ENCODE measurements at regions not wholly inside any gene's neighbourhood (a gene's known extent, or its start where the extent isn't known, plus 50 kb on each side); places are given as distances from the start of the nearest gene placed in this dataset.

- Histone ChIP-seq H3K4me3 (no peak overlapping the region), H3K4me1 (peaks cover 0 to 17% (median 7%) of the 10 kb centered on the region in 9 donors), H3K27me3 (peaks cover 0 to 5% (median 0%) of the 10 kb centered on the region in 7 donors), H3K36me3 (no peaks in the 10 kb centered on the region), H3K9me3 (peaks cover 0 to 11% (median 0%) of the 10 kb centered on the region in 11 donors), H3K27ac (no peak overlapping the region)
- DNase-seq (no peak), ATAC-seq (peak; percentile 29 to 88 (median 66))
- intact Hi-C loops (cut with DNase I) = no loop called here
- no peak for TF ChIP-seq CTCF (IDR thresholded peaks at IDR 0.05)
- WGBS, 2 donors = 17 to 29% methylated on average over 7 of the region's 7 CpGs
Measured at GRCh38 chr1:30129001-30129408, 594.4 kb downstream of the MATN1 start.

GRCh38 chr1:30126848-30127247 is 596.5 kb downstream of the MATN1 start:
- H3K27ac ChIP-seq = no peak overlapping the region
- ATAC-seq = no peak

GRCh38 chr1:30125821-30126170 is 597.6 kb downstream of the MATN1 start:
- H3K36me3 ChIP-seq = no peaks in the 10 kb centered on the region
- WGBS, 2 donors = 70 to 79% methylated on average over 3 of the region's 3 CpGs
- peaks cover 0 to 22% (median 7%) of the 10 kb centered on the region in 9 donors for H3K4me1 ChIP-seq
- no peak for ATAC-seq
- no peak for TF ChIP-seq CTCF (IDR thresholded peaks at IDR 0.05)
- DNase-seq = no peak
- H3K27me3 ChIP-seq = no peaks in the 10 kb centered on the region
- H3K27ac ChIP-seq = no peak overlapping the region
- H3K9me3 ChIP-seq = peaks cover 0 to 11% (median 0%) of the 10 kb centered on the region in 11 donors
- intact Hi-C loops (cut with DNase I) = loop anchor here in 1 of 10 donors (2.0 kb wide), 1 partner anchor 33 kb away; no protein-coding TSS in a partner anchor
- H3K4me3 ChIP-seq = no peak overlapping the region

More at GRCh38 chr1:30126848-30127247, 596.5 kb downstream of the MATN1 start:
- peaks cover 0 to 11% (median 0%) of the 10 kb centered on the region in 11 donors for H3K9me3 ChIP-seq
- intact Hi-C loops (cut with DNase I) = no loop called here
- 78 to 82% methylated on average over 2 of the region's 2 CpGs for WGBS, 2 donors
- no peak for TF ChIP-seq CTCF (IDR thresholded peaks at IDR 0.05)
- no peak overlapping the region for H3K4me3 ChIP-seq
- peaks cover 0 to 5% (median 0%) of the 10 kb centered on the region in 7 donors for H3K27me3 ChIP-seq
- H3K4me1 ChIP-seq = peaks cover 0 to 22% (median 7%) of the 10 kb centered on the region in 9 donors
- no peaks in the 10 kb centered on the region for H3K36me3 ChIP-seq
- no peak for DNase-seq

- 77 to 80% methylated on average over 8 of the region's 8 CpGs for WGBS, 2 donors
- H3K4me1 ChIP-seq = peaks cover 0 to 28% (median 7%) of the 10 kb centered on the region in 9 donors
- no peaks in the 10 kb centered on the region for H3K27me3 ChIP-seq
- no peak for DNase-seq
- H3K36me3 ChIP-seq = no peaks in the 10 kb centered on the region
- TF ChIP-seq CTCF (IDR thresholded peaks at IDR 0.05) = no peak
- peaks cover 0 to 11% (median 0%) of the 10 kb centered on the region in 11 donors for H3K9me3 ChIP-seq
- H3K27ac ChIP-seq = no peak overlapping the region
- ATAC-seq = no peak
- no peak overlapping the region for H3K4me3 ChIP-seq
- intact Hi-C loops (cut with DNase I) = loop anchor here in 1 of 10 donors (2.0 kb wide), 1 partner anchor 32 kb away; no protein-coding TSS in a partner anchor
Measured at GRCh38 chr1:30125021-30125820, 598.2 kb downstream of the MATN1 start.

Data from heart right ventricle (tissue), 16 donors.